ENCODE measurements at regions not wholly inside any gene's neighbourhood (a gene's known extent, or its start where the extent isn't known, plus 50 kb on each side); places are given as distances from the start of the nearest gene placed in this dataset.
"Not testable (repeated sequence)": the region's sequence is repeated elsewhere in the genome, so short reads cannot be mapped to it uniquely, and the experiment has no call there.

GRCh38 chr4:27075603-27076002 lies 215.0 kb downstream of the STIM2 start:
- TF ChIP-seq CTCF, POLR2A (IDR thresholded peaks at IDR 0.05): not testable (repeated sequence)
